HCT116 (cell line): ENCODE measurements at regions not wholly inside any gene's neighbourhood (a gene's known extent, or its start where the extent isn't known, plus 50 kb on each side); places are given as distances from the start of the nearest gene placed in this dataset.

Source experiments
- ATAC-seq: fragments of 200-7000 bp; cut with Tn5 transposase; 2 replicates; pipeline ENCODE4 v1.9.1; 2020; ENCODE audit warnings: mild to moderate bottlenecking, moderate library complexity
- BruUV-seq: library from RNA; stranded (reverse); fragments of 400-500 nt; replicated peaks from 2 replicates; lab custom pipeline; 2021; lab: Mats Ljungman, UMichigan
- CTCF ChIA-PET: fragments of 300-600 bp; sonication (Branson Sonifier 250); formaldehyde crosslinking; loops from one replicate; lab custom pipeline; 2021; ENCODE audit warnings: antibody characterized with exemption; lab: Charles Lee
- POLR2A ChIA-PET: fragments of 300-600, 350-600 bp; sonication (Branson Sonifier 250); formaldehyde crosslinking; loops from one replicate; lab custom pipeline; 2021; ENCODE audit warnings: antibody characterized with exemption; lab: Charles Lee
- RAD21 ChIA-PET, 2 experiments: fragments of 300-600 bp; sonication (Branson Sonifier 250); formaldehyde crosslinking; loops; one replicate each; lab custom pipeline; 2023; ENCODE audit warnings: low total read pairs in 2 of 2; ENCODE audit not compliant: uncharacterized antibody in 2 of 2, unreplicated experiment in 2 of 2, low non-redundant PET in 1 of 2; lab: Charles Lee
- DNase-seq: peaks from one replicate; pipeline ENCODE4 v3.0.0-alpha.2; 2010; ENCODE audit warnings: low read depth, low spot score
- H2AFZ ChIP-seq: fragments of 200-600 bp; shearing (Covaris generic), sonication (generic); 2 replicates; pipeline ENCODE4 v1.6.1; 2017; ENCODE audit warnings: low read depth, mixed run types, mixed read lengths, antibody characterized with exemption, low read length; ENCODE audit not compliant: poor library complexity, severe bottlenecking
- H3K27ac ChIP-seq: 2 replicates; pipeline ENCODE4 v1.5.1; 2012; ENCODE audit warnings: low read depth, low read length
- H3K27me3 ChIP-seq: fragments of 200-600 bp; sonication (generic); 2 replicates; pipeline ENCODE4 v1.6.1; 2016; ENCODE audit warnings: mixed run types, low read length, mixed read lengths; ENCODE audit not compliant: insufficient read depth
- H3K36me3 ChIP-seq, 2 experiments: fragments of 200-500 bp in 1 of 2; fragments of 200-600 bp in 1 of 2; sonication (Bioruptor generic) in 1 of 2; sonication (generic) in 1 of 2; 2 replicates each; pipeline versions ENCODE4 v1.5.1 to v1.6.1; 2014 to 2016; ENCODE audit warnings: low read length in 2 of 2, inconsistent platforms in 1 of 2, mixed read lengths in 1 of 2, mixed run types in 1 of 2; ENCODE audit not compliant: insufficient read depth in 2 of 2, control insufficient read depth in 1 of 2
- H3K4me1 ChIP-seq, 2 experiments: fragments of 200-600 bp in 1 of 2; sonication (generic) in 1 of 2; 2 replicates each; pipeline versions ENCODE4 v1.5.1 to v1.6.1; 2012 to 2017; ENCODE audit warnings: low read length in 2 of 2, inconsistent platforms in 1 of 2, mild to moderate bottlenecking in 1 of 2, mixed read lengths in 1 of 2, mixed run types in 1 of 2, moderate library complexity in 1 of 2; ENCODE audit not compliant: insufficient read depth in 2 of 2, control insufficient read depth in 1 of 2
- H3K4me2 ChIP-seq: fragments of 200-600 bp; sonication (generic); 2 replicates; pipeline ENCODE4 v1.6.1; 2017; ENCODE audit warnings: mixed run types, low read length, mixed read lengths
- H3K4me3 ChIP-seq, 2 experiments: fragments of 200-600 bp in 1 of 2; sonication (generic) in 1 of 2; replicated peaks in 1 of 2; 2 replicates each; pipeline ENCODE4 v1.5.1; 2011 to 2016; ENCODE audit warnings: low read length in 2 of 2, control low read depth in 1 of 2, low read depth in 1 of 2, mild to moderate bottlenecking in 1 of 2, mixed read lengths in 1 of 2, mixed run types in 1 of 2
- H3K79me2 ChIP-seq: fragments of 200-600 bp; sonication (generic); 2 replicates; pipeline ENCODE4 v1.6.1; 2017; ENCODE audit warnings: mild to moderate bottlenecking, mixed run types, low read length, moderate library complexity, mixed read lengths; ENCODE audit not compliant: insufficient read depth
- H3K9ac ChIP-seq: fragments of 200-600 bp; sonication (generic); 2 replicates; pipeline ENCODE4 v1.6.1; 2016; ENCODE audit warnings: low read length, mixed read lengths
- H3K9me2 ChIP-seq: fragments of 200-600 bp; sonication (generic), shearing (Covaris generic); 2 replicates; pipeline ENCODE4 v1.6.1; 2017; ENCODE audit warnings: mixed run types, mild to moderate bottlenecking, moderate library complexity; ENCODE audit not compliant: insufficient read depth
- H3K9me3 ChIP-seq, 2 experiments: fragments of 200-500 bp in 1 of 2; fragments of 200-600 bp in 1 of 2; sonication (Bioruptor generic) in 1 of 2; sonication (generic) in 1 of 2; 2 replicates each; pipeline ENCODE4 v1.6.1; 2014 to 2017; ENCODE audit warnings: low read length in 2 of 2, mixed read lengths in 2 of 2, inconsistent platforms in 1 of 2, low read depth in 1 of 2, mild to moderate bottlenecking in 1 of 2, mixed run types in 1 of 2, moderate library complexity in 1 of 2; ENCODE audit not compliant: control insufficient read depth in 1 of 2, insufficient read depth in 1 of 2
- H4K20me1 ChIP-seq: fragments of 200-600 bp; sonication (generic), shearing (Covaris generic); 2 replicates; pipeline ENCODE4 v1.6.1; 2017; ENCODE audit warnings: mixed run types, mild to moderate bottlenecking, moderate library complexity; ENCODE audit not compliant: insufficient read depth
- EGR1 ChIP-seq: IDR thresholded peaks from 2 replicates; pipeline ENCODE4 v1.6.1; 2012; ENCODE audit warnings: low read depth
- EZH2 ChIP-seq: fragments of 200-600 bp; sonication (generic); IDR thresholded peaks from 2 replicates; pipeline ENCODE4 v1.6.1; 2017; ENCODE audit warnings: antibody characterized with exemption, mixed run types
- FOSL1 ChIP-seq: IDR thresholded peaks from 2 replicates; pipeline ENCODE4 v1.6.1; 2012; ENCODE audit warnings: low read depth
- JUND ChIP-seq: IDR thresholded peaks from 2 replicates; pipeline ENCODE4 v1.6.1; 2012
- RAD21 ChIP-seq: IDR thresholded peaks from 2 replicates; pipeline ENCODE4 v1.6.1; 2012; ENCODE audit warnings: low read depth, mild to moderate bottlenecking
- REST ChIP-seq: IDR thresholded peaks from 2 replicates; pipeline ENCODE4 v1.6.1; 2012; ENCODE audit warnings: low read depth
- SIN3A ChIP-seq: IDR thresholded peaks from 2 replicates; pipeline ENCODE4 v1.6.1; 2012; ENCODE audit warnings: low read depth
- SP1 ChIP-seq: IDR thresholded peaks from 2 replicates; pipeline ENCODE4 v1.6.1; 2012; ENCODE audit warnings: low read depth
- SRF ChIP-seq: IDR thresholded peaks from 2 replicates; pipeline ENCODE4 v1.6.1; 2012; ENCODE audit warnings: low read depth
- TCF7L2 ChIP-seq: IDR thresholded peaks from 2 replicates; pipeline ENCODE4 v1.7.0; 2011; ENCODE audit warnings: borderline replicate concordance, inconsistent platforms; ENCODE audit not compliant: insufficient read depth, insufficient read length; ENCODE audit errors: extremely low read depth
- ZFX ChIP-seq: fragments of 450-650 bp; IDR thresholded peaks from 2 replicates; pipeline ENCODE4 v1.6.1; 2017
- ZNF274 ChIP-seq: fragments of 200-500 bp; sonication (Bioruptor generic); IDR thresholded peaks from 2 replicates; pipeline ENCODE4 v1.6.1; 2014; ENCODE audit warnings: mild to moderate bottlenecking, low read depth, low read length, inconsistent platforms
- intact Hi-C: fragments of 100-400 bp; cut with micrococcal nuclease; formaldehyde crosslinking; loops from 2 replicates; pipeline ENCODE4 v1.10.0; 2022
- TF ChIP-seq, protein P1 (sequence below): IDR thresholded peaks from 2 replicates; pipeline ENCODE4 v1.6.1; 2012
- TF ChIP-seq, protein P2 (sequence below): IDR thresholded peaks from 2 replicates; pipeline ENCODE4 v1.6.1; 2012

GRCh38 chr2:41707790-41708451 lies 339.9 kb upstream of the PKDCC start:
- Histone ChIP-seq H3K27me3 (peaks cover 7% of the 10 kb centered on the region; the same call in 1 of the 2 replicates), H3K36me3 (no peaks in the 10 kb centered on the region), H3K4me3 (no peak overlapping the region), H4K20me1 (no peaks in the 10 kb centered on the region), H3K4me1 (no peaks in the 10 kb centered on the region), H3K27ac (no peak overlapping the region), H3K79me2 (no peaks in the 10 kb centered on the region), H3K9me2 (no peaks in the 10 kb centered on the region), H3K4me2 (no peak overlapping the region), H2AFZ (no peak overlapping the region), H3K9ac (no peak overlapping the region), H3K9me3 (no peaks in the 10 kb centered on the region)
- POLR2A ChIA-PET, result no interaction called here
- no peak for TF ChIP-seq FOSL1
- no peak for TF ChIP-seq JUND
- TF ChIP-seq TCF7L2, result no peak
- no peak for TF ChIP-seq EGR1
- TF ChIP-seq ZNF274, result no peak
- no peak for TF ChIP-seq SP1
- TF ChIP-seq, protein P1, sequence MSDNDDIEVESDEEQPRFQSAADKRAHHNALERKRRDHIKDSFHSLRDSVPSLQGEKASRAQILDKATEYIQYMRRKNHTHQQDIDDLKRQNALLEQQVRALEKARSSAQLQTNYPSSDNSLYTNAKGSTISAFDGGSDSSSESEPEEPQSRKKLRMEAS, result no peak
- no peak for TF ChIP-seq ZFX
- no peak for TF ChIP-seq RAD21
- TF ChIP-seq, protein P2, sequence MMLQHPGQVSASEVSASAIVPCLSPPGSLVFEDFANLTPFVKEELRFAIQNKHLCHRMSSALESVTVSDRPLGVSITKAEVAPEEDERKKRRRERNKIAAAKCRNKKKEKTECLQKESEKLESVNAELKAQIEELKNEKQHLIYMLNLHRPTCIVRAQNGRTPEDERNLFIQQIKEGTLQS, result no peak
- no peak for TF ChIP-seq SRF
- no peak for TF ChIP-seq EZH2
- no peak for TF ChIP-seq SIN3A
- TF ChIP-seq REST, result no peak
- BruUV-seq, result no TSS peak
- ATAC-seq (no peak), DNase-seq (no peak)
- CTCF ChIA-PET, result no interaction called here
- intact Hi-C loops, result no loop called here
- RAD21 ChIA-PET, result no interaction called here
